K562 (cell line): ENCODE measurements at regions not wholly inside any gene's neighbourhood (a gene's known extent, or its start where the extent isn't known, plus 50 kb on each side); places are given as distances from the start of the nearest gene placed in this dataset.

Experiments used
- ATAC-seq: fragments of 200-7000 bp; cut with Tn5 transposase; 3 replicates; pipeline ENCODE4 v1.9.1; 2020; ENCODE audit warnings: moderate library complexity
- BruUV-seq: library from RNA; stranded (reverse); fragments of 400-500 nt; replicated peaks from 2 replicates; lab custom pipeline; 2021; lab: Mats Ljungman, UMichigan
- CTCF ChIA-PET: fragments of 300-600 bp; formaldehyde crosslinking; extraction: SDS; loops from one replicate; lab custom pipeline; 2021; ENCODE audit warnings: low intra/inter-chr PET ratio; lab: Yijun Ruan, JAX
- POLR2A ChIA-PET: fragments of 300-600, 350-650 bp; sonication (Branson Sonifier 250); formaldehyde crosslinking; extraction: SDS; loops from one replicate; lab custom pipeline; 2021; ENCODE audit warnings: antibody characterized with exemption, inconsistent platforms; lab: Yijun Ruan, JAX
- DNase-seq, 4 experiments: peaks; one replicate each; pipeline versions ENCODE4 v3.0.0 to v3.0.0-alpha.2; 2011 to 2018; ENCODE audit warnings: low spot score in 3 of 4, mixed read lengths in 3 of 4; ENCODE audit errors: extremely low read depth in 1 of 4
- FAIRE-seq: peaks from 2 replicates; lab custom pipeline; 2011; peaks lifted over from hg19 to GRCh38; lab: Jason Lieb, UNC
- H2AFZ ChIP-seq: 2 replicates; pipeline ENCODE4 v1.6.0; 2011; ENCODE audit warnings: low read depth, low read length, control low read depth, inconsistent platforms
- H3K27ac ChIP-seq: fragments of 200-600 bp; 3 replicates; pipeline ENCODE4 v1.8.0; 2011; ENCODE audit warnings: low read depth, mild to moderate bottlenecking, control low read depth, inconsistent platforms, low read length, moderate library complexity, mixed read lengths; ENCODE audit errors: extremely low read depth
- H3K27me3 ChIP-seq, 2 experiments: fragments of 300-600 bp in 1 of 2; 2 replicates in 1 of 2; 3 replicates in 1 of 2; pipeline versions ENCODE4 v1.6.0 to v1.8.0; 2011; ENCODE audit warnings: inconsistent platforms in 2 of 2, low read length in 2 of 2, mild to moderate bottlenecking in 1 of 2, mixed read lengths in 1 of 2, moderate library complexity in 1 of 2; ENCODE audit not compliant: control insufficient read depth in 2 of 2, insufficient read depth in 2 of 2
- H3K36me3 ChIP-seq: fragments of 300-600 bp; 3 replicates; pipeline ENCODE4 v1.8.0; 2011; ENCODE audit warnings: mild to moderate bottlenecking, low read length, inconsistent platforms; ENCODE audit not compliant: control insufficient read depth, insufficient read depth
- H3K4me1 ChIP-seq, 2 experiments: fragments of 200-600 bp in 1 of 2; replicated peaks in 1 of 2; 2 replicates in 1 of 2; 3 replicates in 1 of 2; pipeline versions ENCODE4 v1.5.1 to v1.8.0; 2011; ENCODE audit warnings: inconsistent platforms in 2 of 2, low read length in 2 of 2, mild to moderate bottlenecking in 1 of 2, mixed read lengths in 1 of 2, moderate library complexity in 1 of 2; ENCODE audit not compliant: control insufficient read depth in 2 of 2, insufficient read depth in 2 of 2
- H3K4me2 ChIP-seq: 2 replicates; pipeline ENCODE4 v1.6.1; 2011; ENCODE audit warnings: low read length, control low read depth, inconsistent platforms, mixed read lengths; ENCODE audit not compliant: insufficient read depth
- H3K4me3 ChIP-seq: fragments of 200-600 bp; sonication (generic), shearing (Covaris generic); 2 replicates; pipeline ENCODE4 v1.5.1; 2016; ENCODE audit warnings: control low read depth, inconsistent platforms
- H3K79me2 ChIP-seq: fragments of 200-600 bp; 3 replicates; pipeline ENCODE4 v1.8.0; 2011; ENCODE audit warnings: low read length, inconsistent platforms; ENCODE audit not compliant: control insufficient read depth, insufficient read depth
- H3K9ac ChIP-seq, 2 experiments: 2 replicates each; pipeline versions ENCODE4 v1.6.0 to v1.6.1; 2011; ENCODE audit warnings: low read depth in 2 of 2, low read length in 2 of 2, control low read depth in 1 of 2, inconsistent platforms in 1 of 2, mild to moderate bottlenecking in 1 of 2, mixed read lengths in 1 of 2; ENCODE audit not compliant: insufficient read depth in 1 of 2
- H3K9me1 ChIP-seq: one replicate; pipeline ENCODE4 v1.6.0; 2011; ENCODE audit warnings: inconsistent platforms, mild to moderate bottlenecking, low read length, moderate library complexity; ENCODE audit not compliant: control insufficient read depth, insufficient read depth
- H3K9me3 ChIP-seq: replicated peaks from 2 replicates; pipeline ENCODE4 v1.5.1; 2011; ENCODE audit warnings: low read depth, low read length, inconsistent platforms; ENCODE audit not compliant: control insufficient read depth, insufficient read depth
- H4K20me1 ChIP-seq: replicated peaks from 2 replicates; pipeline ENCODE4 v1.6.1; 2011; ENCODE audit warnings: low read length, inconsistent platforms, mixed read lengths; ENCODE audit not compliant: control insufficient read depth, insufficient read depth
- C11orf30 ChIP-seq: fragments of 450-650 bp; IDR thresholded peaks from 2 replicates; pipeline ENCODE4 v1.6.1; 2016; ENCODE audit warnings: low read depth, mild to moderate bottlenecking
- ESRRB ChIP-seq: fragments of 250-450 bp; sonication (Bioruptor Pico); IDR thresholded peaks from 2 replicates; pipeline ENCODE4 v1.5.0; 2020; ENCODE audit warnings: mild to moderate bottlenecking, moderate library complexity, borderline replicate concordance
- HDAC8 ChIP-seq: fragments of 450-650 bp; IDR thresholded peaks from 2 replicates; pipeline ENCODE4 v1.6.1; 2016; ENCODE audit warnings: mild to moderate bottlenecking, missing genetic modification characterization, moderate library complexity, missing compliant biosample characterization
- MAFK ChIP-seq: IDR thresholded peaks from 2 replicates; pipeline ENCODE4 v1.6.1; 2011; ENCODE audit warnings: low read length, improper control_type of control experiment
- NR3C1 ChIP-seq: sonication (generic); formaldehyde crosslinking; IDR thresholded peaks from 2 replicates; pipeline ENCODE4 v1.8.1; 2022; ENCODE audit warnings: missing genetic modification reagents
- SIX5 ChIP-seq, 2 experiments: IDR thresholded peaks; 2 replicates each; pipeline ENCODE4 v1.6.1; 2011; ENCODE audit warnings: low read length in 2 of 2, borderline replicate concordance in 1 of 2, low read depth in 1 of 2, mild to moderate bottlenecking in 1 of 2, moderate library complexity in 1 of 2; ENCODE audit not compliant: insufficient read depth in 1 of 2
- TARDBP ChIP-seq: fragments of 450-650 bp; IDR thresholded peaks from 2 replicates; pipeline ENCODE4 v1.6.1; 2016
- WGBS: fragments of 100-300 bp; shearing (Covaris generic); methylation state at CpG from one replicate; pipeline ENCODE4 v1.1.6; 2016; ENCODE audit warnings: low coverage, mixed read lengths; ENCODE audit not compliant: insufficient coverage; ENCODE audit errors: missing lambda C conversion rate; 5-methylcytosine and 5-hydroxymethylcytosine counted together
- in situ Hi-C: fragments of 300-500 bp; cut with MboI; formaldehyde crosslinking; loops from 4 replicates; pipeline ENCODE4 v1.15.0; 2018; ENCODE audit warnings: inconsistent platforms, mixed read lengths
- intact Hi-C: fragments of 100-400 bp; cut with micrococcal nuclease; formaldehyde crosslinking; loops from 2 replicates; pipeline ENCODE4 v1.14.2; 2022

GRCh38 chr5:118628660-118629354, 359.5 kb downstream of the DTWD2 start:
- H3K36me3 ChIP-seq = no peaks in the 10 kb centered on the region
- in situ Hi-C loops = no loop called here
- H3K9me3 ChIP-seq = no peaks in the 10 kb centered on the region
- CTCF ChIA-PET = no interaction called here
- intact Hi-C loops = no loop called here
- POLR2A ChIA-PET = no interaction called here
- WGBS = 0% methylated on average over 3 of the region's 4 CpGs
- no peak overlapping the region for H3K9ac ChIP-seq
- no peak for TF ChIP-seq SIX5 (IDR thresholded peaks at IDR 0.05; ENCODE audit: borderline replicate concordance in 1 of 2, insufficient read depth in 1 of 2, low read depth in 1 of 2, low read length in 2 of 2)
- TF ChIP-seq TARDBP = no peak
- no peak for TF ChIP-seq HDAC8 (tag)
- TF ChIP-seq ESRRB = no peak
- no peak for TF ChIP-seq MAFK
- TF ChIP-seq NR3C1 = no peak
- H3K4me3 ChIP-seq = no peak overlapping the region
- no peak overlapping the region for H3K27ac ChIP-seq
- no TSS peak for BruUV-seq
- no peak for DNase-seq
- no peak overlapping the region for H2AFZ ChIP-seq
- no peaks in the 10 kb centered on the region for H3K27me3 ChIP-seq
- ATAC-seq = no peak
- no peaks in the 10 kb centered on the region for H3K4me1 ChIP-seq
- no peak for FAIRE-seq
- H3K4me2 ChIP-seq = no peak overlapping the region
- no peaks in the 10 kb centered on the region for H3K9me1 ChIP-seq
- H3K79me2 ChIP-seq = no peaks in the 10 kb centered on the region
- no peaks in the 10 kb centered on the region for H4K20me1 ChIP-seq

- ATAC-seq (no peak), FAIRE-seq (no peak), DNase-seq (no peak)
- no peak overlapping the region for H3K4me3 ChIP-seq
- H3K27ac ChIP-seq = no peak overlapping the region
- POLR2A ChIA-PET = interaction anchor here (0.6 kb wide), 1 partner anchor 34 kb away, joined by 3 read pairs; no protein-coding TSS in a partner anchor
- H2AFZ ChIP-seq = no peak overlapping the region
- H3K9me1 ChIP-seq = no peaks in the 10 kb centered on the region
- intact Hi-C loops (no loop called here), in situ Hi-C loops (no loop called here)
- no peak overlapping the region for H3K9ac ChIP-seq
- no peaks in the 10 kb centered on the region for H3K9me3 ChIP-seq
- CTCF ChIA-PET = no interaction called here
- H3K79me2 ChIP-seq = no peaks in the 10 kb centered on the region
- TF ChIP-seq C11orf30 = no peak
- no peaks in the 10 kb centered on the region for H3K36me3 ChIP-seq
- no peaks in the 10 kb centered on the region for H3K4me1 ChIP-seq
- 0% methylated on average over 2 of the region's 2 CpGs for WGBS
- no peaks in the 10 kb centered on the region for H4K20me1 ChIP-seq
- no TSS peak for BruUV-seq
- no peak overlapping the region for H3K4me2 ChIP-seq
- H3K27me3 ChIP-seq = no peaks in the 10 kb centered on the region
Observed at GRCh38 chr5:118620233-118620632, 368.1 kb downstream of the DTWD2 start.
